ENCODE measurements at regions not wholly inside any gene's neighbourhood (a gene's known extent, or its start where the extent isn't known, plus 50 kb on each side); places are given as distances from the start of the nearest gene placed in this dataset.

GRCh38 chr6:115310156-115310555, 750.5 kb downstream of the FRK start:
- no peaks in the 10 kb centered on the region for H3K4me1 Mint-ChIP-seq (ENCODE audit: low read depth)
- H3K36me3 Mint-ChIP-seq (ENCODE audit: low read depth) = no peaks in the 10 kb centered on the region

GRCh38 chr6:115302731-115303130, 758.0 kb downstream of the FRK start:
- Mint-ChIP-seq H3K4me1 (ENCODE audit: low read depth) (no peaks in the 10 kb centered on the region), H3K9me3 (peaks cover 28% of the 10 kb centered on the region), H3K27me3 (ENCODE audit: low read depth) (no peaks in the 10 kb centered on the region), H3K36me3 (ENCODE audit: low read depth) (no peaks in the 10 kb centered on the region), H3K27ac (no peak overlapping the region), H3K4me3 (ENCODE audit: low read depth) (no peak overlapping the region)
- no peak for DNase-seq (ENCODE audit: low spot score)
- intact Hi-C loops (cut with micrococcal nuclease) = no loop called here

More at GRCh38 chr6:115310156-115310555, 750.5 kb downstream of the FRK start:
- Mint-ChIP-seq H3K27ac (no peak overlapping the region), H3K27me3 (ENCODE audit: low read depth) (no peaks in the 10 kb centered on the region), H3K4me3 (ENCODE audit: low read depth) (no peak overlapping the region), H3K9me3 (peaks cover 35% of the 10 kb centered on the region)
- intact Hi-C loops (cut with micrococcal nuclease) = no loop called here
- DNase-seq (ENCODE audit: low spot score) = no peak

GRCh38 chr6:115287467-115287866, 773.2 kb downstream of the FRK start:
- H3K36me3 Mint-ChIP-seq (ENCODE audit: low read depth) = no peaks in the 10 kb centered on the region
- no peak for DNase-seq (ENCODE audit: low spot score)
- H3K27ac Mint-ChIP-seq = no peak overlapping the region
- no peaks in the 10 kb centered on the region for H3K9me3 Mint-ChIP-seq
- H3K27me3 Mint-ChIP-seq (ENCODE audit: low read depth) = no peaks in the 10 kb centered on the region
- H3K4me3 Mint-ChIP-seq (ENCODE audit: low read depth) = no peak overlapping the region
- H3K4me1 Mint-ChIP-seq (ENCODE audit: low read depth) = no peaks in the 10 kb centered on the region
- intact Hi-C loops (cut with micrococcal nuclease) = no loop called here

GRCh38 chr6:115276881-115277565, 783.7 kb downstream of the FRK start:
- Mint-ChIP-seq H3K36me3 (ENCODE audit: low read depth) (no peaks in the 10 kb centered on the region), H3K4me1 (ENCODE audit: low read depth) (no peaks in the 10 kb centered on the region), H3K9me3 (peaks cover 5% of the 10 kb centered on the region), H3K27me3 (ENCODE audit: low read depth) (no peaks in the 10 kb centered on the region), H3K4me3 (ENCODE audit: low read depth) (no peak overlapping the region), H3K27ac (no peak overlapping the region)
- no peak for DNase-seq (ENCODE audit: low spot score)
- intact Hi-C loops (cut with micrococcal nuclease) = no loop called here

- Mint-ChIP-seq H3K36me3 (ENCODE audit: low read depth) (no peaks in the 10 kb centered on the region), H3K4me1 (ENCODE audit: low read depth) (no peaks in the 10 kb centered on the region), H3K9me3 (peaks cover 6% of the 10 kb centered on the region), H3K4me3 (ENCODE audit: low read depth) (no peak overlapping the region), H3K27ac (no peak overlapping the region), H3K27me3 (ENCODE audit: low read depth) (no peaks in the 10 kb centered on the region)
- intact Hi-C loops (cut with micrococcal nuclease) = no loop called here
- no peak for DNase-seq (ENCODE audit: low spot score)
Observed at GRCh38 chr6:115272311-115272710, 788.4 kb downstream of the FRK start.

- H3K4me3 Mint-ChIP-seq (ENCODE audit: low read depth) = no peak overlapping the region
- H3K9me3 Mint-ChIP-seq = peaks cover 6% of the 10 kb centered on the region
- no peak for DNase-seq (ENCODE audit: low spot score)
- no peaks in the 10 kb centered on the region for H3K36me3 Mint-ChIP-seq (ENCODE audit: low read depth)
- H3K27ac Mint-ChIP-seq = no peak overlapping the region
- H3K4me1 Mint-ChIP-seq (ENCODE audit: low read depth) = no peaks in the 10 kb centered on the region
- H3K27me3 Mint-ChIP-seq (ENCODE audit: low read depth) = no peaks in the 10 kb centered on the region
- intact Hi-C loops (cut with micrococcal nuclease) = no loop called here
Observed at GRCh38 chr6:115271434-115271833, 789.3 kb downstream of the FRK start.

- H3K9me3 Mint-ChIP-seq = peaks cover 6% of the 10 kb centered on the region
- no peak for DNase-seq (ENCODE audit: low spot score)
- H3K4me3 Mint-ChIP-seq (ENCODE audit: low read depth) = no peak overlapping the region
- intact Hi-C loops (cut with micrococcal nuclease) = no loop called here
- no peaks in the 10 kb centered on the region for H3K27me3 Mint-ChIP-seq (ENCODE audit: low read depth)
- no peaks in the 10 kb centered on the region for H3K4me1 Mint-ChIP-seq (ENCODE audit: low read depth)
- H3K36me3 Mint-ChIP-seq (ENCODE audit: low read depth) = no peaks in the 10 kb centered on the region
- no peak overlapping the region for H3K27ac Mint-ChIP-seq
Observed at GRCh38 chr6:115270953-115271352, 789.7 kb downstream of the FRK start.

- H3K4me3 Mint-ChIP-seq (ENCODE audit: low read depth) = no peak overlapping the region
- H3K27me3 Mint-ChIP-seq (ENCODE audit: low read depth) = no peaks in the 10 kb centered on the region
- DNase-seq (ENCODE audit: low spot score) = no peak
- peaks cover 20% of the 10 kb centered on the region for H3K9me3 Mint-ChIP-seq
- H3K36me3 Mint-ChIP-seq (ENCODE audit: low read depth) = no peaks in the 10 kb centered on the region
- H3K4me1 Mint-ChIP-seq (ENCODE audit: low read depth) = no peaks in the 10 kb centered on the region
- intact Hi-C loops (cut with micrococcal nuclease) = no loop called here
- H3K27ac Mint-ChIP-seq = no peak overlapping the region
Observed at GRCh38 chr6:115241373-115241772, 819.3 kb downstream of the FRK start.

- H3K36me3 Mint-ChIP-seq (ENCODE audit: low read depth) = no peaks in the 10 kb centered on the region
- no peak for DNase-seq (ENCODE audit: low spot score)
- no peaks in the 10 kb centered on the region for H3K27me3 Mint-ChIP-seq (ENCODE audit: low read depth)
- no peaks in the 10 kb centered on the region for H3K4me1 Mint-ChIP-seq (ENCODE audit: low read depth)
- no peak overlapping the region for H3K4me3 Mint-ChIP-seq (ENCODE audit: low read depth)
- intact Hi-C loops (cut with micrococcal nuclease) = no loop called here
- H3K27ac Mint-ChIP-seq = no peak overlapping the region
- peaks cover 27% of the 10 kb centered on the region for H3K9me3 Mint-ChIP-seq
Observed at GRCh38 chr6:115221198-115221597, 839.5 kb downstream of the FRK start.

- Mint-ChIP-seq H3K9me3 (peaks cover 31% of the 10 kb centered on the region), H3K27me3 (ENCODE audit: low read depth) (no peaks in the 10 kb centered on the region), H3K27ac (no peak overlapping the region), H3K4me1 (ENCODE audit: low read depth) (no peaks in the 10 kb centered on the region), H3K36me3 (ENCODE audit: low read depth) (no peaks in the 10 kb centered on the region), H3K4me3 (ENCODE audit: low read depth) (no peak overlapping the region)
- no peak for DNase-seq (ENCODE audit: low spot score)
- intact Hi-C loops (cut with micrococcal nuclease) = no loop called here
Observed at GRCh38 chr6:115220551-115221159, 840.0 kb downstream of the FRK start.

GRCh38 chr6:115219645-115220044, 841.0 kb downstream of the FRK start:
- DNase-seq (ENCODE audit: low spot score) = no peak
- no peak overlapping the region for H3K27ac Mint-ChIP-seq
- H3K27me3 Mint-ChIP-seq (ENCODE audit: low read depth) = no peaks in the 10 kb centered on the region
- peaks cover 32% of the 10 kb centered on the region for H3K9me3 Mint-ChIP-seq
- intact Hi-C loops (cut with micrococcal nuclease) = no loop called here
- H3K4me3 Mint-ChIP-seq (ENCODE audit: low read depth) = no peak overlapping the region
- H3K36me3 Mint-ChIP-seq (ENCODE audit: low read depth) = no peaks in the 10 kb centered on the region
- no peaks in the 10 kb centered on the region for H3K4me1 Mint-ChIP-seq (ENCODE audit: low read depth)

- H3K36me3 Mint-ChIP-seq (ENCODE audit: low read depth) = no peaks in the 10 kb centered on the region
- peaks cover 38% of the 10 kb centered on the region for H3K9me3 Mint-ChIP-seq
- no peak overlapping the region for H3K4me3 Mint-ChIP-seq (ENCODE audit: low read depth)
- H3K27me3 Mint-ChIP-seq (ENCODE audit: low read depth) = no peaks in the 10 kb centered on the region
- no peaks in the 10 kb centered on the region for H3K4me1 Mint-ChIP-seq (ENCODE audit: low read depth)
- intact Hi-C loops (cut with micrococcal nuclease) = no loop called here
- H3K27ac Mint-ChIP-seq = no peak overlapping the region
- no peak for DNase-seq (ENCODE audit: low spot score)
Observed at GRCh38 chr6:115216835-115217234, 843.9 kb downstream of the FRK start.

- Mint-ChIP-seq H3K27ac (no peak overlapping the region), H3K9me3 (peaks cover 35% of the 10 kb centered on the region), H3K4me3 (ENCODE audit: low read depth) (no peak overlapping the region), H3K27me3 (ENCODE audit: low read depth) (no peaks in the 10 kb centered on the region), H3K4me1 (ENCODE audit: low read depth) (no peaks in the 10 kb centered on the region), H3K36me3 (ENCODE audit: low read depth) (no peaks in the 10 kb centered on the region)
- no peak for DNase-seq (ENCODE audit: low spot score)
- intact Hi-C loops (cut with micrococcal nuclease) = no loop called here
Observed at GRCh38 chr6:115214283-115214682, 846.4 kb downstream of the FRK start.

Measured in activated T-helper 2 cell treated with anti-CD3 and anti-CD28 coated beads, Interferon-gamma antibody, Interleukin-2, Interleukin-4, amounts not matched to agents 10 μg/mL and 5 μg/mL and 100 μg/mL, durations not matched to agents 14 hours and 24 hours and 36 hours (primary cell).